Bronchial epithelial cell (primary cell): ENCODE measurements at regions not wholly inside any gene's neighbourhood (a gene's known extent, or its start where the extent isn't known, plus 50 kb on each side); places are given as distances from the start of the nearest gene placed in this dataset.

ENCODE experiments used
- DNase-seq: peaks from one replicate; pipeline ENCODE4 v3.0.0-alpha.2; 2010; ENCODE audit warnings: low read depth
- FAIRE-seq: peaks from 2 replicates; lab custom pipeline; 2011; peaks lifted over from hg19 to GRCh38; lab: Jason Lieb, UNC
- H3K27me3 ChIP-seq: 2 replicates; pipeline ENCODE4 v1.5.1; 2011; ENCODE audit warnings: low read length; ENCODE audit not compliant: control insufficient read depth, insufficient read depth
- H3K36me3 ChIP-seq: 2 replicates; pipeline ENCODE4 v1.5.1; 2011; ENCODE audit warnings: low read length; ENCODE audit not compliant: control insufficient read depth, insufficient read depth
- H3K4me3 ChIP-seq: 2 replicates; pipeline ENCODE4 v1.5.1; 2011; ENCODE audit warnings: mild to moderate bottlenecking, low read depth, low read length, control low read depth
- TF ChIP-seq, protein P1 (sequence below): IDR thresholded peaks from 2 replicates; pipeline ENCODE4 v1.5.1; 2011; ENCODE audit warnings: mild to moderate bottlenecking, moderate library complexity, low read length, control low read depth, inconsistent platforms; ENCODE audit not compliant: insufficient read depth, severe bottlenecking

DNA sequence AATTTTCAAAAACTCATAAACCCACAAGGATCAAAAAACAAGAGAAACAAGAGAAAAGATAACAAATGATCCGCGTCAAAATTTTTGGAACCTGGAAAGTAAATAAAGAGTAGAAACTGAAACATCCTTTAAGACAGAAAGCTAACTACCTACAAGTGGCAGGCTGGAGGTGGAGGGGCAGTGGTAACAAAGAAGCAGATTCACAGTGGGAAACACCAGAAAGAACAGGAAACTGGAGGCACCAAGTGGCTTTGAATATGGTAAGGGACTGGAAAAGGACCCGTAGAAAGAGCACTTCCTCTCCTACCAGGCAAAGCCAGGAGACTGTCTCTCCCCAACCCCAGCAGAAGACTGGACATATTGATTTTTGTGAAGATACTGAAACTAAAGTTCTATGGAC, 100.6 kb upstream of the TARS1 start:
- no peaks in the 10 kb centered on the region for H3K36me3 ChIP-seq
- DNase-seq (no peak), FAIRE-seq (no peak)
- TF ChIP-seq, protein P1, sequence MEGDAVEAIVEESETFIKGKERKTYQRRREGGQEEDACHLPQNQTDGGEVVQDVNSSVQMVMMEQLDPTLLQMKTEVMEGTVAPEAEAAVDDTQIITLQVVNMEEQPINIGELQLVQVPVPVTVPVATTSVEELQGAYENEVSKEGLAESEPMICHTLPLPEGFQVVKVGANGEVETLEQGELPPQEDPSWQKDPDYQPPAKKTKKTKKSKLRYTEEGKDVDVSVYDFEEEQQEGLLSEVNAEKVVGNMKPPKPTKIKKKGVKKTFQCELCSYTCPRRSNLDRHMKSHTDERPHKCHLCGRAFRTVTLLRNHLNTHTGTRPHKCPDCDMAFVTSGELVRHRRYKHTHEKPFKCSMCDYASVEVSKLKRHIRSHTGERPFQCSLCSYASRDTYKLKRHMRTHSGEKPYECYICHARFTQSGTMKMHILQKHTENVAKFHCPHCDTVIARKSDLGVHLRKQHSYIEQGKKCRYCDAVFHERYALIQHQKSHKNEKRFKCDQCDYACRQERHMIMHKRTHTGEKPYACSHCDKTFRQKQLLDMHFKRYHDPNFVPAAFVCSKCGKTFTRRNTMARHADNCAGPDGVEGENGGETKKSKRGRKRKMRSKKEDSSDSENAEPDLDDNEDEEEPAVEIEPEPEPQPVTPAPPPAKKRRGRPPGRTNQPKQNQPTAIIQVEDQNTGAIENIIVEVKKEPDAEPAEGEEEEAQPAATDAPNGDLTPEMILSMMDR, result no peak
- H3K4me3 ChIP-seq, result no peak overlapping the region
- no peaks in the 10 kb centered on the region for H3K27me3 ChIP-seq

DNA sequence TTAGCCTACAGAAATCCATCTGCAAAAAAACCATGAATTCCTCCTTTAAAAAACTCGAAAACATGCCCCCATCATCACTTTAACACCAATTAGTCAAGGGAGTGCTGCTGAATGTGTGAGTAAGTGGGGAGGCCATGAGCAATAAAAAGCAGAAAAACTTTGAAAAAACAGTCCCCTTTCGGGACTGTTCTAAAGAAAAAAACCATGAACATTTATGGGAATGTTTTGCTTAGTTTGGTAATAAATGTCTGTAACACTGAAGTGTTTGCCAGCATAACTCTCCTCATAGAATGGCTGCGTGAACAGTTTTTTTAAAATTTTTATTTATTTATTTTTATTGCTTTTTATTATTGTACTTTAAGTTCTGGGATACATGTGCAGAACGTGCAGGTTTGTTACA, 99.4 kb upstream of the TARS1 start:
- H3K4me3 ChIP-seq, result no peak overlapping the region
- FAIRE-seq (no peak), DNase-seq (no peak)
- TF ChIP-seq, protein P1, result no peak
- H3K27me3 ChIP-seq, result no peaks in the 10 kb centered on the region
- H3K36me3 ChIP-seq, result no peaks in the 10 kb centered on the region

DNA sequence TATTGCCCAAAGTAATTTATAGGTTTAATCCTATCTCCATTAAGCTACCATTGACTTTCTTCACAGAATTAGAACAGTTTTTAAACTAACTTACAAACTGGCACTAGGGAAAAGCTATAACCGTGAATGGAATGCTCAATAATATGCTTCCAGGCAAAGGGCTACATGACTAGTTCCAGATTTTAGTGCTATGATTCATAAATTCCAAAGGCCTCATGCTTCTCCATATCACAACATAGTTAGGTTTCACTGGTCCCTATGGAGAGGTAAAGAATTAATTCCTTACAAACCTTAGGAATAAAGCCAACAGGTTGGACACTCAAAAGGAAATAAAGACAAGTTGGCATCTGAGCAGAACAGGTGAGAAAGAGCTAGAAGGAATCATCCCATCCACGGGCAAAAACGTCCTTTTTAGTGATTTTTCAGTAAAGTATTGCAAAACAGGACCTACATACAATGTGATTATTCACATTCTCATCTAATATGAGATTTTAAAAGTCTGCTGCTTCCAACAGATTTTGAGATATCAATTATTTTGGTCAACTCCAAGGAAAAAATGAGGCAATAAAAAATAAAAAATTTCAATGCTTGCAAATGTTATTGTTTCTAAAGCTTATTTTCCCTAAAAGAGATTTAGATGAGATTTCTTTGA, 97.0 kb upstream of the TARS1 start:
- no peaks in the 10 kb centered on the region for H3K27me3 ChIP-seq
- FAIRE-seq, result no peak
- no peaks in the 10 kb centered on the region for H3K36me3 ChIP-seq
- H3K4me3 ChIP-seq, result no peak overlapping the region
- DNase-seq, result peak; percentile 89
- TF ChIP-seq, protein P1, result no peak

DNA sequence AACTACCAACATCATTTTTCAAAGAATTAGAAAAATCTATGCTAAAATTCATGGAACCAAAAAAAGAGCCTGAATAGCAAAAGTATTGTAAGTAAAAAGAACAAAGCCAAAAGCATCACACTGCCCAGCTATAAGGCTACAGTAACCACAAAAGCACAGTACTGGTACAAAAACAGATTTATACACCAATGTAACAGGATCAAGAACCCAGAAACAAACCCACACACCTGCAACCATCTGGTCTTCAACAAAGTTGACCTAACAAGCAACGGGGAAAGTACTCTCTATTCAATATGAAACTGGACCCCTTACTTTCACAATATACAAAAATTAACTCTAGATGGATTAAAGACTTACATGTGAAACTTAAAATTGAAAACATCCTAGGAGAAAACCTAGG, 94.2 kb upstream of the TARS1 start:
- TF ChIP-seq, protein P1, result no peak
- H3K4me3 ChIP-seq, result no peak overlapping the region
- H3K36me3 ChIP-seq, result no peaks in the 10 kb centered on the region
- DNase-seq (no peak), FAIRE-seq (peak; percentile 7)
- no peaks in the 10 kb centered on the region for H3K27me3 ChIP-seq

DNA sequence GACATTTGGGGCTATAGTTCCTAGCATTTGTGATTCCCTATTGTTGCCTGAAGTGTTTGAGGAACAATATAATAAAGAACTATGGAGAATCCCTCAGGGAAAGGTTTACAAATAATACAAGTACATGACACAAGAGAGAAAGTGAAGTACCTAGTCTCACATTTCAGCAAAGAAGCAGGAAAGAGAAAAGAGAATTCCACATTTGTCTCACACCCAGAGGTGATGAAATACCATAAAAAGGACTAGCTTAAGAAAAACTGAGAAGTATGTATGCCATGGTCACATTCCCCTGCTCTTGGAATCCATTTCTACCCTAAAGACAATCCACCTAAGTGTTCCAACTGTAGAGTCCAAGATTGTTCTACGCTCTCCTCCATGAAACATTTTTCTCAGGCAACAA, 79.0 kb upstream of the TARS1 start:
- H3K27me3 ChIP-seq, result no peaks in the 10 kb centered on the region
- TF ChIP-seq, protein P1, result no peak
- H3K36me3 ChIP-seq, result no peaks in the 10 kb centered on the region
- no peak for FAIRE-seq
- no peak for DNase-seq
- no peak overlapping the region for H3K4me3 ChIP-seq

DNA sequence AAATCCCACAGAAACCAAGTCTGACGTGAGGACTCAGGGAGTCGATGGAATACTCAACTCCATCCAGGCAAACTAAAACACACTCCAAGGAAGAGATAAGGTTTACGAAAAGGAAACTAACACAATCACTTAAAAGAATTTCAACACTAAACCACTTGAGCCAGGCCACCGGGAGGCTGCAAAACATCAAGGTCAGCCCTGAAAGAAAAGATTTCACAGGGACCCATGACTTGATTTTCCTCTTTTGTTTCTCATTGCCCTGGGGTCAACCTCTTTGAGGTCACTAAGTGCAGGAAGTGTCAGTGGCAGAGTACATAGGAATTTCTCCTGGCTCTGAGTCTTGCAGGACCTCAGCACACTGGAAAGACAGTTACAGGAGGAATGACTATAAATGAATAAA, 77.8 kb upstream of the TARS1 start:
- TF ChIP-seq, protein P1, result no peak
- no peaks in the 10 kb centered on the region for H3K36me3 ChIP-seq
- FAIRE-seq, result no peak
- H3K27me3 ChIP-seq, result no peaks in the 10 kb centered on the region
- H3K4me3 ChIP-seq, result no peak overlapping the region
- no peak for DNase-seq
